ENCODE measurements at regions not wholly inside any gene's neighbourhood (a gene's known extent, or its start where the extent isn't known, plus 50 kb on each side); places are given as distances from the start of the nearest gene placed in this dataset.
"Not testable (repeated sequence)": the region's sequence is repeated elsewhere in the genome, so short reads cannot be mapped to it uniquely, and the experiment has no call there.

DNA sequence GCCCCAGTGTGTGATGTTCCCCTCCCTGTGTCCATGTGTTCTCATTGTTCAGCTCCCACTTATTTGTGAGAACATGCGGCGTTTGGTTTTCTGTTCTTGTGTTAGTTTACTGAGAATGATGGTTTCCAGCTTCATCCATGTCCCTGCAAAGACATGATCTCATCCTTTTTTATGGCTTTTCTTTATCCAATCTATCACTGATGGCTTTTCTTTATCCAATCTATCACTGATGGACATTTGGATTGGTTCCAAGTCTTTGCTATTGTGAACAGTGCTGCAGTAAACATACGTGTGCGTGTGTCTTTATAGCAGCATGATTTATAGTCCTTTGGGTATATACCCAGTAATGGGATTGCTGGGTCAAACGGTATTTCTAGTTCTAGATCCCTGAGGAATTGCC lies 455.8 kb downstream of the MAT2B start:
- TF ChIP-seq, protein P1, sequence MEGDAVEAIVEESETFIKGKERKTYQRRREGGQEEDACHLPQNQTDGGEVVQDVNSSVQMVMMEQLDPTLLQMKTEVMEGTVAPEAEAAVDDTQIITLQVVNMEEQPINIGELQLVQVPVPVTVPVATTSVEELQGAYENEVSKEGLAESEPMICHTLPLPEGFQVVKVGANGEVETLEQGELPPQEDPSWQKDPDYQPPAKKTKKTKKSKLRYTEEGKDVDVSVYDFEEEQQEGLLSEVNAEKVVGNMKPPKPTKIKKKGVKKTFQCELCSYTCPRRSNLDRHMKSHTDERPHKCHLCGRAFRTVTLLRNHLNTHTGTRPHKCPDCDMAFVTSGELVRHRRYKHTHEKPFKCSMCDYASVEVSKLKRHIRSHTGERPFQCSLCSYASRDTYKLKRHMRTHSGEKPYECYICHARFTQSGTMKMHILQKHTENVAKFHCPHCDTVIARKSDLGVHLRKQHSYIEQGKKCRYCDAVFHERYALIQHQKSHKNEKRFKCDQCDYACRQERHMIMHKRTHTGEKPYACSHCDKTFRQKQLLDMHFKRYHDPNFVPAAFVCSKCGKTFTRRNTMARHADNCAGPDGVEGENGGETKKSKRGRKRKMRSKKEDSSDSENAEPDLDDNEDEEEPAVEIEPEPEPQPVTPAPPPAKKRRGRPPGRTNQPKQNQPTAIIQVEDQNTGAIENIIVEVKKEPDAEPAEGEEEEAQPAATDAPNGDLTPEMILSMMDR (IDR thresholded peaks at IDR 0.05; ENCODE audit: poor library complexity): not testable (repeated sequence)
- TF ChIP-seq EZH2phosphoT487 (IDR thresholded peaks at IDR 0.05; ENCODE audit: low read depth, severe bottlenecking, unreplicated experiment); EZH2 (IDR thresholded peaks at IDR 0.05; ENCODE audit: borderline replicate concordance): not testable (repeated sequence)

Measured in hepatocyte (in vitro differentiated cells).